ENCODE measurements at regions not wholly inside any gene's neighbourhood (a gene's known extent, or its start where the extent isn't known, plus 50 kb on each side); places are given as distances from the start of the nearest gene placed in this dataset.

DNA sequence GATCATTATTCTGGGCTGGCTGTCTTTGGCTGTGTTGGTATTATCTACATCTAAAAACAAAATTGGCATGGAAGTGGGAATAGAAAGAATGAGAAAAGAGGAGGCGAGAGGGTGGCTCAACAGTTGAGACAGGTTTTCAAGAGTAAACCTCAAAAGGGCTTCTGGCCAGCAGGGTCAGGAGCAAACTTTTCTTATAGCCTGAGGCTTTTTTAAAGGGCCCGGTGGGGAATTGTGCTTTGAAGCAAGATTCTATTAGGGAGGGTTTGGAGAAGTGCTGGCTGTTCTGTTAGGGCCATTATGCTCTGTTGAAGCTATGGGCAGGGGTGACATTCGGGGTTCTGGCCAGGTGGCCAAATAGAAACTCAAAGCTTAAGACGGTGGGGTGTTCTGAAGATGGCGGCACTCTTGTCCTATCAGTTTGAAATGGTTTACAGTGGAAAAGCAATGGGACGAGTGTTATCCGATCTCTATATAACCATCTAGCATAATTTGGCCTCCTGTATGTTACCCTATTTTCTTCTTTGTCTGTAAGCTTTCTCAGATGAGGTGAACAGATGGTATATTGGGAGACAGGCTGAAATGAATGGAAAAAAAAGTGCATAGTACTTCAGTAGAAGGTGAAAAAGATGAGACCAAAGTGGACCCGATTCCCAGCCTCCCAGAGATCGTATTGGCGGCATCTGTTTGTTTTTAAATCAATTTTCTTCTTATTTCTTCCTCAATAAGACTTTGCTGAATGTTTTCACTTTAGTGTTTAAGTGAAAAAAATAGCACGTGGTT is 132.1 kb upstream of the CNR1 start:
- no peaks in the 10 kb centered on the region for H3K79me2 ChIP-seq (ENCODE audit: insufficient read depth)
- in situ Hi-C loops (cut with MboI): no loop called here
- TF ChIP-seq EZH2phosphoT487 (IDR thresholded peaks at IDR 0.05; ENCODE audit: insufficient read depth, low read depth) (no peak), EZH2 (IDR thresholded peaks at IDR 0.05; ENCODE audit: insufficient read depth, poor library complexity, severe bottlenecking) (no peak)
- no peak overlapping the region for H3K4me2 ChIP-seq (ENCODE audit: unreplicated experiment)
- no peak overlapping the region for H3K9ac ChIP-seq
- H3K27ac ChIP-seq: no peak overlapping the region
- no peaks in the 10 kb centered on the region for H3K4me1 ChIP-seq (ENCODE audit: insufficient read depth)
- no peak overlapping the region for H2AFZ ChIP-seq
- H3K27me3 ChIP-seq (replicated peaks; ENCODE audit: insufficient read depth): no peaks in the 10 kb centered on the region; the same call in 1 of the 2 replicates
- no peak for DNase-seq
- H4K20me1 ChIP-seq (ENCODE audit: insufficient read depth): no peaks in the 10 kb centered on the region
- H3K9me2 ChIP-seq (ENCODE audit: insufficient read depth): no peaks in the 10 kb centered on the region
- no peaks in the 10 kb centered on the region for H3K9me3 ChIP-seq (ENCODE audit: low read depth)
- H3F3A ChIP-seq (ENCODE audit: insufficient read depth): no peaks in the 10 kb centered on the region
- WGBS, 2 experiments (ENCODE audit: low coverage in 1 of 2, low lambda C conversion rate in 2 of 2, missing lambda C conversion rate in 2 of 2): 41 to 51% methylated on average over 11 of the region's 11 CpGs
- no peak overlapping the region for H3K4me3 ChIP-seq
- H3K36me3 ChIP-seq (ENCODE audit: low read depth): no peaks in the 10 kb centered on the region

DNA sequence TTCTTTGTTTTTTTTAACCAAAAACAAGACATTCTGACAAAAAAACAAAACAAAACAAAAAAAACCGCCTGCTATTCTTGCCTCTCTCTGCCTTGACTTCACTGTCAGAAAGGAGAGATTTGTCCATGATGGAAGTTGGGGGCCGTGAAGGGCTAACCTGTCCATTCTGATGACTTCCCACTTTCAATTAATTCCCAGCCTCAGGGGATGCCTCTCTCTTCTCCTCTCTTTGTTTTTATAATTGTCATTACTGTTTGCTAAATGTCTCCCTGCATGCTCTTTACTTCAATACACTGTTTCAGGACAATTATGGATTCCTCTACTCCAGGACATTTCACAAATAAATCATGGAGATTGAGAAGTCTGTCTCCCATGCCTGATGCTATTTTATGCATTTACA is 130.5 kb upstream of the CNR1 start:
- WGBS, 2 experiments (ENCODE audit: low coverage in 1 of 2, low lambda C conversion rate in 2 of 2, missing lambda C conversion rate in 2 of 2): 19 to 24% methylated on average over 2 of the region's 2 CpGs
- Histone ChIP-seq H3K9ac (no peak overlapping the region), H3K4me1 (ENCODE audit: insufficient read depth) (no peaks in the 10 kb centered on the region), H3K27ac (no peak overlapping the region), H3K79me2 (ENCODE audit: insufficient read depth) (no peaks in the 10 kb centered on the region), H3K4me2 (ENCODE audit: unreplicated experiment) (no peak overlapping the region), H3K36me3 (ENCODE audit: low read depth) (no peaks in the 10 kb centered on the region), H3K4me3 (no peak overlapping the region), H3K9me2 (ENCODE audit: insufficient read depth) (no peaks in the 10 kb centered on the region), H3K9me3 (ENCODE audit: low read depth) (peaks cover 3% of the 10 kb centered on the region), H3K27me3 (replicated peaks; ENCODE audit: insufficient read depth) (no peaks in the 10 kb centered on the region; the same call in 1 of the 2 replicates), H4K20me1 (ENCODE audit: insufficient read depth) (no peaks in the 10 kb centered on the region), H3F3A (ENCODE audit: insufficient read depth) (no peaks in the 10 kb centered on the region), H2AFZ (no peak overlapping the region; the same call in 1 of the 2 replicates)
- DNase-seq: no peak
- no peak for TF ChIP-seq EZH2 (IDR thresholded peaks at IDR 0.05; ENCODE audit: insufficient read depth, poor library complexity, severe bottlenecking)
- in situ Hi-C loops (cut with MboI): no loop called here

DNA sequence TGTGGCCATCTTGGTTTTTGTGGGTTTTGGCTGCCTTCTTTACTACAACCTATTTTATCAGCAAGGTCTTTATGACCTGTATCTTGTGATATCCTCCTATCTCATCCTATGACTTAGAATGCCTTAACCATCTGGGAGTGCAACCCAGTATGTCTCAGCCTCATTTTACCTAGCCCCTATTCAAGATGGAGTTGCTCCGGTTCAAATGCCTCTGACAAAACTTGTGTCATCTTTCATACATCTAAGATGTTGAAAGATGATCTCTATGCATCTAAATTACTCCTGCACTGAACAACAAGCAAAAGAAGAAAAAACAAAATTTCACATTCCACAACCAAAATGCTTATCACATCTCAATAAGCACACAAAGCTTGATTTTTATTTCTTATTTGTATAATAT is 129.5 kb upstream of the CNR1 start:
- H2AFZ ChIP-seq: no peak overlapping the region
- no peaks in the 10 kb centered on the region for H3K36me3 ChIP-seq (ENCODE audit: low read depth)
- H3K79me2 ChIP-seq (ENCODE audit: insufficient read depth): no peaks in the 10 kb centered on the region
- no peak overlapping the region for H3K4me2 ChIP-seq (ENCODE audit: unreplicated experiment)
- no peaks in the 10 kb centered on the region for H3K4me1 ChIP-seq (ENCODE audit: insufficient read depth)
- no peaks in the 10 kb centered on the region for H3F3A ChIP-seq (ENCODE audit: insufficient read depth)
- no peak for DNase-seq
- in situ Hi-C loops (cut with MboI): no loop called here
- H3K9ac ChIP-seq: no peak overlapping the region
- no peaks in the 10 kb centered on the region; the same call in 1 of the 2 replicates for H3K27me3 ChIP-seq (replicated peaks; ENCODE audit: insufficient read depth)
- no peak overlapping the region for H3K27ac ChIP-seq
- H3K9me3 ChIP-seq (ENCODE audit: low read depth): peaks cover 5% of the 10 kb centered on the region
- H3K4me3 ChIP-seq: no peak overlapping the region
- no peaks in the 10 kb centered on the region for H3K9me2 ChIP-seq (ENCODE audit: insufficient read depth)
- WGBS, 2 experiments (ENCODE audit: low coverage in 1 of 2, low lambda C conversion rate in 2 of 2, missing lambda C conversion rate in 2 of 2): 21% methylated on average over 1 of the region's 1 CpG
- no peaks in the 10 kb centered on the region for H4K20me1 ChIP-seq (ENCODE audit: insufficient read depth)
- no peak for TF ChIP-seq EZH2 (IDR thresholded peaks at IDR 0.05; ENCODE audit: insufficient read depth, poor library complexity, severe bottlenecking)
- TF ChIP-seq EZH2phosphoT487 (IDR thresholded peaks at IDR 0.05; ENCODE audit: insufficient read depth, low read depth): no peak

DNA sequence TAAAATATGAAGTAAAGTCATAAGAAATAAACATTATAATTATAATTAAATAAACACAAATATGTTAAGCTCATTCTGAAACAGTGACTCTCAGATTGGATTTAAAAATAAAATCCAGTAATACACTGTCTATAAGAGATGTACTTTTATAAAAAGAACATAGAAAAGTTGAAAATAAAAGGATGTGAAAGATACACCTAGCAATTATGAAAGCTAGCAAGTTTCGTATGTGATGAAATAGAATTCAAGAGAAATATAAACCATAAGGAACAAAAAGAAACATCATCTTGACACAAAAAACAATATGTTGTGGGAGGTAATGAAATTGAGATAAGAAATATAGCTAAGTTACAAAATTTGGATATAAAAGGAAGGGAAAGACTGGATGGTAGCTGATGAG is 128.6 kb upstream of the CNR1 start:
- no peak overlapping the region for H2AFZ ChIP-seq
- no peak overlapping the region for H3K27ac ChIP-seq
- peaks cover 5% of the 10 kb centered on the region for H3K9me3 ChIP-seq (ENCODE audit: low read depth)
- no peaks in the 10 kb centered on the region for H3K9me2 ChIP-seq (ENCODE audit: insufficient read depth)
- TF ChIP-seq EZH2phosphoT487 (IDR thresholded peaks at IDR 0.05; ENCODE audit: insufficient read depth, low read depth) (no peak), EZH2 (IDR thresholded peaks at IDR 0.05; ENCODE audit: insufficient read depth, poor library complexity, severe bottlenecking) (no peak)
- H4K20me1 ChIP-seq (ENCODE audit: insufficient read depth): no peaks in the 10 kb centered on the region
- no peak overlapping the region for H3K4me3 ChIP-seq
- no peak for DNase-seq
- H3K9ac ChIP-seq: no peak overlapping the region
- no peaks in the 10 kb centered on the region; the same call in 1 of the 2 replicates for H3K27me3 ChIP-seq (replicated peaks; ENCODE audit: insufficient read depth)
- no peaks in the 10 kb centered on the region for H3K4me1 ChIP-seq (ENCODE audit: insufficient read depth)
- no peaks in the 10 kb centered on the region for H3K79me2 ChIP-seq (ENCODE audit: insufficient read depth)
- in situ Hi-C loops (cut with MboI): no loop called here
- no peaks in the 10 kb centered on the region for H3F3A ChIP-seq (ENCODE audit: insufficient read depth)
- H3K4me2 ChIP-seq (ENCODE audit: unreplicated experiment): no peak overlapping the region
- 67 to 74% methylated on average over 1 of the region's 1 CpG for WGBS, 2 experiments (ENCODE audit: low coverage in 1 of 2, low lambda C conversion rate in 2 of 2, missing lambda C conversion rate in 2 of 2)
- no peaks in the 10 kb centered on the region for H3K36me3 ChIP-seq (ENCODE audit: low read depth)
